H1 (cell line): ENCODE measurements at regions not wholly inside any gene's neighbourhood (a gene's known extent, or its start where the extent isn't known, plus 50 kb on each side); places are given as distances from the start of the nearest gene placed in this dataset.

Experiments
- CTCF ChIA-PET: fragments of 300-600 bp; sonication (Branson Sonifier 250); formaldehyde crosslinking; loops from one replicate; lab custom pipeline; 2021; ENCODE audit not compliant: partially characterized antibody; lab: Charles Lee
- POLR2A ChIA-PET: fragments of 300-600 bp; sonication (Branson Sonifier 250); formaldehyde crosslinking; loops from one replicate; lab custom pipeline; 2021; ENCODE audit warnings: inconsistent platforms; ENCODE audit not compliant: partially characterized antibody; lab: Charles Lee
- DNase-seq, 2 experiments: peaks; one replicate each; pipeline versions ENCODE4 v3.0.0 to v3.0.0-alpha.2; 2010 to 2022; ENCODE audit warnings: low spot score in 2 of 2, low read depth in 1 of 2, mixed read lengths in 1 of 2
- FAIRE-seq: peaks from 2 replicates; lab custom pipeline; 2011; peaks lifted over from hg19 to GRCh38; lab: Jason Lieb, UNC
- H2AFZ ChIP-seq: 2 replicates; pipeline ENCODE4 v1.8.1; 2012; ENCODE audit warnings: low read length, inconsistent platforms
- H2AK5ac ChIP-seq: 2 replicates; pipeline ENCODE4 v1.6.1; 2013; ENCODE audit warnings: low read depth, low read length
- H2BK120ac ChIP-seq: replicated peaks from 2 replicates; pipeline ENCODE3; 2013; ENCODE audit warnings: low read depth, low read length, inconsistent platforms
- H2BK12ac ChIP-seq: 2 replicates; pipeline ENCODE4 v1.6.1; 2013; ENCODE audit warnings: low read depth, low read length
- H2BK15ac ChIP-seq: 2 replicates; pipeline ENCODE4 v1.6.1; 2013; ENCODE audit warnings: low read length
- H2BK20ac ChIP-seq: 2 replicates; pipeline ENCODE4 v1.6.1; 2013; ENCODE audit warnings: low read length
- H2BK5ac ChIP-seq: 2 replicates; pipeline ENCODE4 v1.6.1; 2013; ENCODE audit warnings: low read depth, low read length
- H3K14ac ChIP-seq: 2 replicates; pipeline ENCODE4 v1.6.1; 2013; ENCODE audit warnings: inconsistent platforms; ENCODE audit not compliant: insufficient read length
- H3K18ac ChIP-seq: 2 replicates; pipeline ENCODE4 v1.6.1; 2013; ENCODE audit warnings: low read length; ENCODE audit errors: extremely low read depth
- H3K23ac ChIP-seq: 2 replicates; pipeline ENCODE4 v1.6.1; 2013; ENCODE audit warnings: inconsistent platforms; ENCODE audit not compliant: insufficient read length
- H3K23me2 ChIP-seq: 2 replicates; pipeline ENCODE4 v1.6.1; 2013; ENCODE audit warnings: low read depth, low read length
- H3K27ac ChIP-seq: 2 replicates; pipeline ENCODE4 v1.6.1; 2011; ENCODE audit warnings: low read depth, low read length, inconsistent platforms
- H3K27me3 ChIP-seq, 4 experiments: replicated peaks in 1 of 4; 1 replicate in 1 of 4; 2 replicates in 3 of 4; pipeline versions ENCODE4 v1.6.1 to v1.8.1; 2011 to 2013; ENCODE audit warnings: low read length in 3 of 4, mild to moderate bottlenecking in 3 of 4, inconsistent platforms in 2 of 4, mixed read lengths in 2 of 4, moderate library complexity in 1 of 4; ENCODE audit not compliant: control insufficient read depth in 3 of 4, insufficient read depth in 3 of 4; ENCODE audit errors: extremely low read depth in 1 of 4
- H3K36me3 ChIP-seq, 4 experiments: 2 replicates each; pipeline versions ENCODE4 v1.6.1 to v1.8.1; 2011 to 2013; ENCODE audit warnings: mild to moderate bottlenecking in 4 of 4, low read length in 3 of 4, moderate library complexity in 2 of 4, control low read depth in 1 of 4, inconsistent platforms in 1 of 4; ENCODE audit not compliant: insufficient read depth in 4 of 4, control insufficient read depth in 2 of 4
- H3K4ac ChIP-seq: replicated peaks from 2 replicates; pipeline ENCODE3; 2013; ENCODE audit warnings: low read length, low read depth, mixed read lengths, inconsistent platforms; ENCODE audit not compliant: insufficient read length
- H3K4me1 ChIP-seq, 4 experiments: replicated peaks in 1 of 4; 1 replicate in 1 of 4; 2 replicates in 3 of 4; pipeline versions ENCODE4 v1.6.1 to v1.8.1; 2011 to 2013; ENCODE audit warnings: low read length in 3 of 4, inconsistent platforms in 2 of 4, mixed read lengths in 1 of 4; ENCODE audit not compliant: insufficient read depth in 4 of 4, control insufficient read depth in 3 of 4
- H3K4me2 ChIP-seq, 2 experiments: 2 replicates each; pipeline versions ENCODE4 v1.6.1 to v1.8.1; 2011 to 2013; ENCODE audit warnings: low read depth in 2 of 2, low read length in 2 of 2, control low read depth in 1 of 2, inconsistent platforms in 1 of 2, mild to moderate bottlenecking in 1 of 2; ENCODE audit not compliant: insufficient read depth in 1 of 2
- H3K4me3 ChIP-seq, 4 experiments: fragments of 200-600, 300-600 bp in 1 of 4; sonication (generic), shearing (Covaris generic), sonication (Bioruptor Twin) in 1 of 4; 2 replicates each; pipeline versions ENCODE4 v1.5.1 to v1.8.1; 2011 to 2016; ENCODE audit warnings: low read length in 4 of 4, low read depth in 3 of 4, control low read depth in 2 of 4, inconsistent platforms in 2 of 4, mild to moderate bottlenecking in 2 of 4, mixed read lengths in 1 of 4, moderate library complexity in 1 of 4; ENCODE audit not compliant: insufficient read depth in 2 of 4; ENCODE audit errors: extremely low read depth in 1 of 4
- H3K56ac ChIP-seq: replicated peaks from 2 replicates; pipeline ENCODE3; 2013; ENCODE audit warnings: low read depth, mild to moderate bottlenecking, mixed read lengths, low read length, inconsistent platforms; ENCODE audit not compliant: insufficient read length
- H3K79me1 ChIP-seq: 2 replicates; pipeline ENCODE4 v1.6.1; 2013; ENCODE audit warnings: low read depth, low read length, control low read depth
- H3K79me2 ChIP-seq, 2 experiments: 2 replicates each; pipeline versions ENCODE4 v1.6.1 to v1.8.1; 2012 to 2013; ENCODE audit warnings: low read length in 2 of 2, mild to moderate bottlenecking in 2 of 2, inconsistent platforms in 1 of 2; ENCODE audit not compliant: insufficient read depth in 2 of 2, control insufficient read depth in 1 of 2
- H3K9ac ChIP-seq, 4 experiments: replicated peaks in 1 of 4; 1 replicate in 1 of 4; 2 replicates in 3 of 4; pipeline versions ENCODE4 v1.6.1 to v1.8.1; 2011 to 2013; ENCODE audit warnings: low read depth in 3 of 4, low read length in 3 of 4, control low read depth in 2 of 4, mild to moderate bottlenecking in 2 of 4, moderate library complexity in 2 of 4, inconsistent platforms in 1 of 4; ENCODE audit errors: extremely low read depth in 1 of 4
- H3K9me3 ChIP-seq, 2 experiments: 2 replicates each; pipeline versions ENCODE4 v1.6.1 to v1.8.1; 2012 to 2013; ENCODE audit warnings: mild to moderate bottlenecking in 2 of 2, moderate library complexity in 2 of 2, control low read depth in 1 of 2, inconsistent platforms in 1 of 2, low read depth in 1 of 2, low read length in 1 of 2, mixed read lengths in 1 of 2; ENCODE audit not compliant: insufficient read depth in 2 of 2
- H4K20me1 ChIP-seq, 2 experiments: replicated peaks in 1 of 2; 2 replicates each; pipeline versions ENCODE3 to v1.8.1; 2011 to 2013; ENCODE audit warnings: inconsistent platforms in 2 of 2, low read length in 2 of 2, mild to moderate bottlenecking in 1 of 2; ENCODE audit not compliant: insufficient read depth in 2 of 2, control insufficient read depth in 1 of 2
- H4K5ac ChIP-seq: 2 replicates; pipeline ENCODE4 v1.6.1; 2013; ENCODE audit warnings: low read length, low read depth, mixed read lengths, inconsistent platforms; ENCODE audit not compliant: insufficient read length
- H4K8ac ChIP-seq: 2 replicates; pipeline ENCODE4 v1.8.0; 2013; ENCODE audit warnings: mild to moderate bottlenecking, moderate library complexity, low read length, inconsistent platforms; ENCODE audit not compliant: insufficient read depth; ENCODE audit errors: extremely low read depth
- H4K91ac ChIP-seq: replicated peaks from 2 replicates; pipeline ENCODE3; 2013; ENCODE audit warnings: low read length, mixed read lengths, inconsistent platforms; ENCODE audit not compliant: insufficient read length
- EGR1 ChIP-seq: IDR thresholded peaks from 2 replicates; pipeline ENCODE4 v1.6.1; 2011; ENCODE audit warnings: low read depth, low read length, borderline replicate concordance
- GABPA ChIP-seq: IDR thresholded peaks from 2 replicates; pipeline ENCODE4 v1.6.1; 2011; ENCODE audit warnings: mild to moderate bottlenecking, low read length, moderate library complexity, borderline replicate concordance; ENCODE audit not compliant: insufficient read depth
- JUN ChIP-seq: IDR thresholded peaks from 2 replicates; pipeline ENCODE4 v1.6.1; 2011; ENCODE audit warnings: low read depth, mild to moderate bottlenecking, improper control_type of control experiment, low read length
- KDM1A ChIP-seq: fragments of 200-600, 300-600 bp; sonication (generic); IDR thresholded peaks from 2 replicates; pipeline ENCODE4 v1.7.1; 2016; ENCODE audit warnings: mild to moderate bottlenecking, low read length, borderline replicate concordance
- MAFK ChIP-seq: IDR thresholded peaks from 2 replicates; pipeline ENCODE4 v1.6.1; 2012; ENCODE audit warnings: low read depth, mild to moderate bottlenecking, improper control_type of control experiment, low read length
- RAD21 ChIP-seq, 2 experiments: IDR thresholded peaks in 1 of 2; conservative IDR thresholded peaks in 1 of 2; 2 replicates each; pipeline ENCODE4 v1.6.1; 2011; ENCODE audit warnings: low read depth in 2 of 2, low read length in 2 of 2, improper control_type of control experiment in 1 of 2, inconsistent platforms in 1 of 2, mild to moderate bottlenecking in 1 of 2, moderate library complexity in 1 of 2
- SIX5 ChIP-seq: IDR thresholded peaks from 2 replicates; pipeline ENCODE4 v1.6.1; 2011; ENCODE audit warnings: mild to moderate bottlenecking, low read depth, low read length
- TEAD4 ChIP-seq: IDR thresholded peaks from 2 replicates; pipeline ENCODE4 v1.6.1; 2012; ENCODE audit warnings: low read depth, low read length, inconsistent platforms, mixed read lengths
- WGBS, 2 experiments: shearing (Covaris generic) in 1 of 2; methylation state at CpG; one replicate each; pipeline versions ENCODE4 v1.1.6 to v1.1.7; 2013 to 2015; ENCODE audit warnings: low lambda C conversion rate in 2 of 2, mixed read lengths in 2 of 2, inconsistent platforms in 1 of 2, low coverage in 1 of 2, missing lambda C conversion rate in 1 of 2; ENCODE audit not compliant: insufficient replicate concordance in 2 of 2, insufficient coverage in 1 of 2, insufficient read length in 1 of 2; ENCODE audit errors: extremely low coverage in 1 of 2, missing lambda C conversion rate in 1 of 2; 5-methylcytosine and 5-hydroxymethylcytosine counted together
- TF ChIP-seq, protein P1 (sequence below), 3 experiments: IDR thresholded peaks; 1 replicate in 2 of 3; 2 replicates in 1 of 3; pipeline versions ENCODE4 v1.5.1 to v1.6.1; 2011; ENCODE audit warnings: low read length in 3 of 3, mild to moderate bottlenecking in 3 of 3, inconsistent platforms in 2 of 3, low read depth in 1 of 3, moderate library complexity in 1 of 3; ENCODE audit not compliant: insufficient read depth in 1 of 3; ENCODE audit errors: control extremely low read depth in 1 of 3
- TF ChIP-seq, protein P2 (sequence below): IDR thresholded peaks from 2 replicates; pipeline ENCODE4 v1.6.1; 2011; ENCODE audit warnings: low read length, improper control_type of control experiment

DNA sequence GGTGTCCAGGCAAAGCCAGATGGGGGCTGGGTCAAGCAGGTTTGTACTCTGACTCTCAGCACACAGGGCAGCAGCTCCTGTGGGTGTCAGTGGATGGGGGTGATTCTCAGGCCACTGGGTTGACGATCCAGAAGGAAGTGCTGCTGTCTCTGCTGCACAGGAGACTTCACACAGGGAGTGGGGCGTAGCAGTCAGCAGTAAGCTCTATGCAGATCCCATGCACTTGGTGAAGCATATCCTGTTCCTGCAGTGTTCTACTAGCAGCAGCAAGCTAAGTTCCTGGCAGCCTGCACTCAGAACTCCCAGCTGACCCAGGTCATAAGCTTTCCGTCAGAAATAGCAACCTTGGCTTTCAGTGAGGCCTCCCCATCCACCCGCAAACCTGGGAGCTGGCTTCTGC lies 117.6 kb upstream of the NDST3 start:
- no peak for DNase-seq
- Histone ChIP-seq H2BK12ac (no peak overlapping the region), H3K79me2 (no peaks in the 10 kb centered on the region), H4K20me1 (no peaks in the 10 kb centered on the region), H2BK120ac (no peak overlapping the region), H3K23ac (no peak overlapping the region), H3K9ac (no peak overlapping the region), H2AFZ (no peak overlapping the region), H4K8ac (no peak overlapping the region), H3K79me1 (no peaks in the 10 kb centered on the region), H2BK5ac (no peak overlapping the region), H4K5ac (no peak overlapping the region), H3K9me3 (no peaks in the 10 kb centered on the region), H3K27me3 (no peaks in the 10 kb centered on the region), H3K4me3 (no peak overlapping the region), H3K23me2 (no peaks in the 10 kb centered on the region), H4K91ac (no peak overlapping the region), H3K27ac (no peak overlapping the region), H2BK15ac (no peak overlapping the region), H3K56ac (no peak overlapping the region), H3K4me2 (no peak overlapping the region), H3K36me3 (no peaks in the 10 kb centered on the region; a peak in 1 of 8 replicates), H3K4me1 (no peaks in the 10 kb centered on the region), H2AK5ac (no peak overlapping the region), H2BK20ac (no peak overlapping the region), H3K14ac (no peak overlapping the region), H3K18ac (no peak overlapping the region), H3K4ac (no peak overlapping the region)
- CTCF ChIA-PET = no interaction called here
- POLR2A ChIA-PET = no interaction called here
- WGBS, 2 experiments = 95% methylated on average over 2 of the region's 4 CpGs; no CpG with 5 or more reads in 1 of the 2 experiments
- FAIRE-seq = no peak
- TF ChIP-seq GABPA (no peak), JUN (no peak), KDM1A (no peak), SIX5 (no peak), TEAD4 (no peak), MAFK (no peak), RAD21 (IDR thresholded peaks at IDR 0.05 in 1 of 2, conservative IDR thresholded peaks at IDR 0.05 in 1 of 2; ENCODE audit: low read depth in 2 of 2, low read length in 2 of 2) (no peak), EGR1 (no peak)
- TF ChIP-seq, protein P1, sequence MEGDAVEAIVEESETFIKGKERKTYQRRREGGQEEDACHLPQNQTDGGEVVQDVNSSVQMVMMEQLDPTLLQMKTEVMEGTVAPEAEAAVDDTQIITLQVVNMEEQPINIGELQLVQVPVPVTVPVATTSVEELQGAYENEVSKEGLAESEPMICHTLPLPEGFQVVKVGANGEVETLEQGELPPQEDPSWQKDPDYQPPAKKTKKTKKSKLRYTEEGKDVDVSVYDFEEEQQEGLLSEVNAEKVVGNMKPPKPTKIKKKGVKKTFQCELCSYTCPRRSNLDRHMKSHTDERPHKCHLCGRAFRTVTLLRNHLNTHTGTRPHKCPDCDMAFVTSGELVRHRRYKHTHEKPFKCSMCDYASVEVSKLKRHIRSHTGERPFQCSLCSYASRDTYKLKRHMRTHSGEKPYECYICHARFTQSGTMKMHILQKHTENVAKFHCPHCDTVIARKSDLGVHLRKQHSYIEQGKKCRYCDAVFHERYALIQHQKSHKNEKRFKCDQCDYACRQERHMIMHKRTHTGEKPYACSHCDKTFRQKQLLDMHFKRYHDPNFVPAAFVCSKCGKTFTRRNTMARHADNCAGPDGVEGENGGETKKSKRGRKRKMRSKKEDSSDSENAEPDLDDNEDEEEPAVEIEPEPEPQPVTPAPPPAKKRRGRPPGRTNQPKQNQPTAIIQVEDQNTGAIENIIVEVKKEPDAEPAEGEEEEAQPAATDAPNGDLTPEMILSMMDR (IDR thresholded peaks at IDR 0.05; ENCODE audit: control extremely low read depth in 1 of 3, insufficient read depth in 1 of 3, low read depth in 1 of 3, low read length in 3 of 3) = no peak
- TF ChIP-seq, protein P2, sequence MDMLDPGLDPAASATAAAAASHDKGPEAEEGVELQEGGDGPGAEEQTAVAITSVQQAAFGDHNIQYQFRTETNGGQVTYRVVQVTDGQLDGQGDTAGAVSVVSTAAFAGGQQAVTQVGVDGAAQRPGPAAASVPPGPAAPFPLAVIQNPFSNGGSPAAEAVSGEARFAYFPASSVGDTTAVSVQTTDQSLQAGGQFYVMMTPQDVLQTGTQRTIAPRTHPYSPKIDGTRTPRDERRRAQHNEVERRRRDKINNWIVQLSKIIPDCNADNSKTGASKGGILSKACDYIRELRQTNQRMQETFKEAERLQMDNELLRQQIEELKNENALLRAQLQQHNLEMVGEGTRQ = no peak
